ENCODE measurements at regions not wholly inside any gene's neighbourhood (a gene's known extent, or its start where the extent isn't known, plus 50 kb on each side); places are given as distances from the start of the nearest gene placed in this dataset.
"Not testable (repeated sequence)": the region's sequence is repeated elsewhere in the genome, so short reads cannot be mapped to it uniquely, and the experiment has no call there.

- no peak for DNase-seq
These were observed 372.2 kb downstream of the NYAP2 start for GRCh38 chr2:225771701-225772100.

GRCh38 chr2:225768741-225769140, 369.2 kb downstream of the NYAP2 start:
- no peak for DNase-seq

- DNase-seq: no peak
These were observed 366.9 kb downstream of the NYAP2 start for GRCh38 chr2:225766431-225766830.

- DNase-seq: no peak
These were observed 366.3 kb downstream of the NYAP2 start for GRCh38 chr2:225765820-225766219.

- DNase-seq: no peak
These were observed 364.8 kb downstream of the NYAP2 start for GRCh38 chr2:225764346-225764745.

GRCh38 chr2:225763711-225764110, 364.2 kb downstream of the NYAP2 start:
- DNase-seq: no peak

- DNase-seq: no peak
These were observed 361.9 kb downstream of the NYAP2 start for GRCh38 chr2:225761396-225761795.

- no peak for DNase-seq
These were observed 357.7 kb downstream of the NYAP2 start for GRCh38 chr2:225757248-225757647.

GRCh38 chr2:225756198-225756597, 356.7 kb downstream of the NYAP2 start:
- no peak for DNase-seq

GRCh38 chr2:225748609-225749008, 349.1 kb downstream of the NYAP2 start:
- no peak for DNase-seq

GRCh38 chr2:225743996-225744395, 344.5 kb downstream of the NYAP2 start:
- DNase-seq: not testable (repeated sequence)

GRCh38 chr2:225742487-225742886, 343.0 kb downstream of the NYAP2 start:
- no peak for DNase-seq

GRCh38 chr2:225740086-225740485, 340.6 kb downstream of the NYAP2 start:
- DNase-seq: no peak

GRCh38 chr2:225739328-225739727, 339.8 kb downstream of the NYAP2 start:
- DNase-seq: no peak

GRCh38 chr2:225738735-225739134, 339.2 kb downstream of the NYAP2 start:
- no peak for DNase-seq

GRCh38 chr2:225737556-225737955, 338.0 kb downstream of the NYAP2 start:
- no peak for DNase-seq

GRCh38 chr2:225735844-225736243, 336.3 kb downstream of the NYAP2 start:
- DNase-seq: no peak

- DNase-seq: no peak
These were observed 326.2 kb downstream of the NYAP2 start for GRCh38 chr2:225725726-225726125.
